Left colon (tissue), 2 donors: ENCODE measurements at regions not wholly inside any gene's neighbourhood (a gene's known extent, or its start where the extent isn't known, plus 50 kb on each side); places are given as distances from the start of the nearest gene placed in this dataset.

Experiments used
- ATAC-seq: fragments of 200-7000 bp; cut with Tn5 transposase; one replicate; pipeline ENCODE4 v1.9.1; 2020; ENCODE audit warnings: mild to moderate bottlenecking, moderate library complexity
- DNase-seq, 2 donors: peaks; one replicate each; pipeline ENCODE4 v3.0.0-alpha.2; 2020
- intact Hi-C, 2 donors: fragments of 100-400 bp; cut with DNase I in 1 of 2; cut with micrococcal nuclease in 1 of 2; formaldehyde crosslinking; loops; one replicate each; pipeline versions ENCODE4 v1.11.2 to v1.14.0; 2022; cut with DNase I, micrococcal nuclease
- donor health status: DM: no; HTN: no; CAD: no.
- donor health status: DM: yes; HTN: yes; CAD: no.

- DNase-seq (no peak), ATAC-seq (no peak)
- intact Hi-C loops: no loop called here
Measured at GRCh38 chr19:30079200-30079599, 137.2 kb downstream of the URI1 start.

GRCh38 chr19:30082168-30082567 lies 140.1 kb downstream of the URI1 start:
- intact Hi-C loops: no loop called here
- no peak for DNase-seq
- ATAC-seq: no peak

DNA sequence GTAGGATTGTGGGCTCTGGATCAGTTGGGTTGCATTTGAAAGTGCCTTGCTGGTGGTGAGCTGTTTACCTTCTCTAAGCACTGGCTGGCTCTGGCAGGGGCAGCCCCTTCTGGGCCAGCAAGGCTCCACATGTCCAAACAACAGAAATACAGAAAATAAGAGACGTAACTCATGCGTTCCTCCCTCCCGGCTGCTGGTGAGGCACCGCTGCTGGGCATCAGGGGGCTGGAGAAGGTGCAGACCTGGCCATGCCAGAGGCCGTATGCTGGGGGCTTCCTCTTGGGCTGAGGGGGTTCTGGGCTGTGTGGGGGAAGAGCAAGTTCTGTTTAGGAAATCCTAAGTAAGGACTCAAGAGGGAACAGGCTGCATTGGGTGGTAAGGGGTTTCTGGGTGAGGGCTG lies 140.6 kb downstream of the URI1 start:
- ATAC-seq (no peak), DNase-seq (no peak)
- intact Hi-C loops: no loop called here

GRCh38 chr19:30083125-30083681 lies 141.2 kb downstream of the URI1 start:
- no peak for DNase-seq
- ATAC-seq: no peak
- intact Hi-C loops: no loop called here

GRCh38 chr19:30083701-30084156 lies 141.7 kb downstream of the URI1 start:
- ATAC-seq: no peak
- DNase-seq: no peak
- intact Hi-C loops: no loop called here

- intact Hi-C loops: no loop called here
- DNase-seq (no peak), ATAC-seq (no peak)
Measured at GRCh38 chr19:30084390-30084819, 142.4 kb downstream of the URI1 start.

DNA sequence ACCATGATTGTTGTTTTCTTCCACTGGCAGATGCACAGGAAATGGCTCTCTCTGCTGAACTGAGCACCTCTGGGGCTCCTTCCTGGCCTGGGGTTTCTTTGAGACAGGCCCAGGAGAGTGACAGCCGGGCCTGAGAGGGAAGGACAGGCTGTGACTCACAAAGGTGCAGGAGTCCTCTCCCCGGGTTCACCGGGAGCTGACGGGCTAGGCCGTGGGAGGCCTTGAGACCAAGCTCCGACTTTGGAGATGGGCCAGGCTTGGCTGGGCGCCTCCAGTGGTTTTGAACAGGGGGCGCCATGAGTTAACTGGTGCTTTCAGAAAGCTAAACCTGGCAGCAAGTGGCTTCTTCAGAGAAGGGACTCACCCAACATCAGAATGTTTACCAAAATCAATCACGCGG lies 143.4 kb downstream of the URI1 start:
- intact Hi-C loops: no loop called here
- no peak for ATAC-seq
- peak in 1 of 2 donors; percentile 10 for DNase-seq

DNA sequence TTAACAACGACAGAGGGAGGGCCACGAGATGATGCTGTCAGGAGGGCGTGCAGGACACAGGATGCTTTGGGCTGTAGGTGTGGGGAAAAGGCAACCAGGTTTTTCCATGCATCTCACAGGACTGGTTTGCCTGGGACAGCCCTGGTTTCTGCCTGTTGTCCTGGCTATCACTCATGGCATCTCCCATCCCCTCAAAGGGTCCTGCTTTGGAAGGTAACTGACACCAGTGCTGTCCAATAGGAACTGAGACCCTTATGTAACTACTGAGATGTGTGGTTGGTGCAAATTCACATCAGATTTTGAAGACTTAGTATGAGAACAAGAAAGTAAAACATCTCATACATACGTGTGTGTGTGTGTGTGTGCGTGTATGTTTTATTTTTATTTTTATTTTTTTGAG lies 144.2 kb downstream of the URI1 start:
- DNase-seq (no peak), ATAC-seq (no peak)
- intact Hi-C loops: no loop called here

DNA sequence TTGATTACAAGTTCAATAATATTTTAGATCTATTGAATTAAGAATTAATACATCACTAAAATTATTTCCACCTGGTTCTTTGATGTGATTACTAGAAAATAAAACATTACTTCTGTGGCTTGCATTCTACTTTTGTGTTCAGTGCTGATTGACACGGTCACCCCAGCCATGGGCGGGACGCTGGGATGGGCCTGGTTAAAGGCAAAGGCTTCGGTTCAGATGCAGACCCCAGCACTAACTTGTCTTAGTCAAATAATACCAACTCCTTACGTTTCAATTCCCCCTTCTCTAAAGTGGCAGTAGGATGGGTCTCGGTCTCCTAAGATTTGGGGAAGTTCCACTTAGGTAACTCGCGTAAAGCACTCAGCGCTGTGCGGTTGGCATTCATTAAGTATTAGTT lies 144.9 kb downstream of the URI1 start:
- intact Hi-C loops: no loop called here

GRCh38 chr19:30087381-30088138 lies 145.5 kb downstream of the URI1 start:
- intact Hi-C loops: no loop called here
- DNase-seq (no peak), ATAC-seq (no peak)

More for the DNA sequence above, 144.9 kb downstream of the URI1 start:
- DNase-seq: no peak
- ATAC-seq: no peak

DNA sequence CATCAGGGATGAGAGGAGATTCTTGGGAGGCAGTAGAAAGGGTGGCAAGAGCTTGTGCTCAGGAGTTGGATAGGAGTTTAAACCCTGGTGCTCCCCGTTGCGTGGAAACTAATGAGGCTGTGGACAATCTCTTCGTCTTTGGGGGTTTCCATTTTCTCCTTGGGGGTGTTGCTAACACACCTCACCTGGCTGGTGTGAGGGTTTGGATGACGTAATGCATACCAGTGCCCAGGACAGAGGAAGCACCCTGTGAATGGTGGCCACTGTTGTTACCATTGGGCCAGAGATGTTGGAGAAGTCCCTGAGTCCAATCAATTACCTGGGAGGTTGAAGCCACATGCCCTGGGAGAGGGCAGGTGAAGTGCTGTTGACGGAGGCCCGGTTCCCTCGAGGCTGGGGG lies 146.5 kb downstream of the URI1 start:
- ATAC-seq: no peak
- no peak for DNase-seq
- intact Hi-C loops: no loop called here

DNA sequence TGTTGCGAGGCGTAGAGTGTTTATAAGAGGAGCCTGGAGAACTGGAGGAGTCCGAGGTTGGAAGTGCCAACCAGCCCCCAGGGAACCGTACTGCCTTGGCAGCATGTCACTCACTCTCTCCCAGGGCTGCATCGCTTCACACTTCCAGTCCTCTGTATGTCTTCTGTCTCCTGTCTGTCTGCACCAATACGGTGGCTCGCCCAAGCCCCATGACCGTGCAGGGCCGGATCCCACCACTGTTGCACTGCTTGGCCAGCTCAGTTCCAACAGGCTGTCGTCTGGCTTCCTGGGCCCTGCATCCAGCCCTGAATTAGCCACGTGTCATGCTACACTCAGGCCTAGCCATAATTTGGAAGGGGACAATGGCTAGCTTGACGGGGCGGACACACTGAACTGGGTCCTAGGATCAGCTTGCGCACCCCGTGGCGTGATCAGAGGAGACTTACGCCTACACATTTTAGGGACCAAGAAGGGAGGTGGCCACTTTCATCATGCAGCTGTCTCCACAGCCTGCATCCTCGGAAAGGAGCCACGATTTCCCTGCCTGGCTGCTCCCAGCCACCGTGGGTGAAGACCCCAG lies 147.1 kb downstream of the URI1 start:
- intact Hi-C loops: no loop called here
- no peak for DNase-seq
- ATAC-seq: no peak

- intact Hi-C loops: no loop called here
- no peak for ATAC-seq
Measured at GRCh38 chr19:30090476-30090875, 148.4 kb downstream of the URI1 start.

DNA sequence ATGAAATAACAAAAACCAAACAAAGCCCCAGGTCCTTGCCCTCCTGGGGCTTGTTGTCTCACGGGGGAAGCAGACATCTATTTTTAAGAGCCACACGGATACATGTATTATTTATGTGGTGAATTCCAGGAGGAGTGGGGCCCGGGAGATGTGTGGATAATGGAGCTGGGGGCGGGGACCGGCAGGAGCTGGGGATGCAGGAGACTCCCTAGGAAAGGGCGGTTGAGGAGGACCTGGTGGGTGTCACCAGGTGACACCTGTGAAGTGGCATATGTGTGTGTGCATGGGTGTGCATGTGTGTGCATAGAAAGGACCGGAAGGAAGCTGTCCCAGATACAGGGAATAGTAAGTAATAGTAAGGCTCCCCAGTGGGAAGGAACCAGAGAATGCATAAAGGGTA lies 148.9 kb downstream of the URI1 start:
- DNase-seq (no peak), ATAC-seq (no peak)
- intact Hi-C loops: no loop called here

More at GRCh38 chr19:30090476-30090875, 148.4 kb downstream of the URI1 start:
- no peak for DNase-seq

DNA sequence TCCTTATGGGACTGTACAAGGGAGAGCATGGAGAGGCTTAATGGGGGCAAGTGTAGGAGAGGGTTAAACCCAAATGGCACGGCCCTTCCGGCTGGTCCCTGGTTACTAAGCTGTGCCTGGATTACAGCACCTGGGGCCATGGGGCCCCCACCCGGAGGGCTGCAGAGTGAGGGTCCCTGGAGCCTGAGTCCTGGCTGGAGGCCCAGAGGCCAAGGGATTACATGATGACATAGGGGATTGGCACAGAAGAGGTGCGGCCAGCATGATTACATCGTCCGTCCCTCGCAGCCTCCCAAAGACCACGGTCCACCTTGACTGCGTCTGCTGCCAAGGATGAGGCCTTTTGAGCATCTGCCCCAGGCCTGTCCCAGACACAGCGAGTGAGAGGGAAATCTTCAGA lies 149.4 kb downstream of the URI1 start:
- no peak for ATAC-seq
- intact Hi-C loops: no loop called here

GRCh38 chr19:30091856-30092255 lies 149.8 kb downstream of the URI1 start:
- intact Hi-C loops: no loop called here
- DNase-seq (no peak), ATAC-seq (no peak)

More for the DNA sequence above, 149.4 kb downstream of the URI1 start:
- DNase-seq: no peak

GRCh38 chr19:30092721-30093569 lies 150.9 kb downstream of the URI1 start:
- intact Hi-C loops: no loop called here
- peak in 1 of 2 donors; percentile 57 for DNase-seq
- ATAC-seq: peak; percentile 90

- intact Hi-C loops: no loop called here
- ATAC-seq (no peak), DNase-seq (no peak)
Measured at GRCh38 chr19:30093966-30094755, 152.1 kb downstream of the URI1 start.

GRCh38 chr19:30094756-30095140 lies 152.7 kb downstream of the URI1 start:
- DNase-seq: no peak
- intact Hi-C loops: no loop called here
- no peak for ATAC-seq
